Endothelial cell of umbilical vein (primary cell): ENCODE measurements at regions not wholly inside any gene's neighbourhood (a gene's known extent, or its start where the extent isn't known, plus 50 kb on each side); places are given as distances from the start of the nearest gene placed in this dataset.

Source experiments
- BruUV-seq: library from RNA; stranded (reverse); fragments of 400-500 nt; replicated peaks from 2 replicates; lab custom pipeline; 2021; lab: Mats Ljungman, UMichigan
- CTCF ChIA-PET: fragments of 300-600, 350-600 bp; sonication (Branson Sonifier 250); formaldehyde crosslinking; loops from one replicate; lab custom pipeline; 2021; ENCODE audit warnings: antibody characterized with exemption, inconsistent platforms; lab: Charles Lee
- POLR2A ChIA-PET: fragments of 300-600, 350-600 bp; sonication (Branson Sonifier 250); formaldehyde crosslinking; loops from one replicate; lab custom pipeline; 2021; ENCODE audit warnings: antibody characterized with exemption, inconsistent platforms; lab: Charles Lee
- DNase-seq: peaks from one replicate; pipeline ENCODE4 v3.0.0-alpha.2; 2011; ENCODE audit warnings: low read depth, low spot score
- FAIRE-seq: peaks from 2 replicates; lab custom pipeline; 2011; peaks lifted over from hg19 to GRCh38; lab: Jason Lieb, UNC
- H2AFZ ChIP-seq: 2 replicates; pipeline ENCODE4 v1.6.0; 2012; ENCODE audit warnings: low read depth, low read length, control low read depth, inconsistent platforms
- H3K27ac ChIP-seq: 2 replicates; pipeline ENCODE4 v1.5.1; 2011; ENCODE audit warnings: low read depth, mild to moderate bottlenecking, control low read depth, low read length, moderate library complexity; ENCODE audit not compliant: insufficient read depth
- H3K27me3 ChIP-seq, 2 experiments: 2 replicates each; pipeline versions ENCODE4 v1.6.0 to v1.6.1; 2011; ENCODE audit warnings: low read length in 2 of 2, mixed read lengths in 1 of 2; ENCODE audit not compliant: control insufficient read depth in 2 of 2, insufficient read depth in 2 of 2
- H3K36me3 ChIP-seq, 2 experiments: 2 replicates in 1 of 2; 3 replicates in 1 of 2; pipeline ENCODE4 v1.5.1; 2011; ENCODE audit warnings: low read length in 2 of 2, mild to moderate bottlenecking in 1 of 2, moderate library complexity in 1 of 2; ENCODE audit not compliant: control insufficient read depth in 2 of 2, insufficient read depth in 2 of 2; ENCODE audit errors: extremely low read depth in 1 of 2
- H3K4me1 ChIP-seq: 3 replicates; pipeline ENCODE4 v1.5.1; 2011; ENCODE audit warnings: mild to moderate bottlenecking, low read length; ENCODE audit not compliant: control insufficient read depth, insufficient read depth; ENCODE audit errors: extremely low read depth
- H3K4me2 ChIP-seq: 2 replicates; pipeline ENCODE4 v1.6.1; 2011; ENCODE audit warnings: low read length, control low read depth, mixed read lengths; ENCODE audit not compliant: insufficient read depth
- H3K4me3 ChIP-seq, 3 experiments: fragments of 200-600 bp in 1 of 3; sonication (generic), shearing (Covaris generic) in 1 of 3; replicated peaks in 1 of 3; 2 replicates each; pipeline ENCODE4 v1.5.1; 2011 to 2016; ENCODE audit warnings: control low read depth in 3 of 3, low read length in 3 of 3, mild to moderate bottlenecking in 2 of 3, inconsistent platforms in 1 of 3, low read depth in 1 of 3, moderate library complexity in 1 of 3; ENCODE audit not compliant: insufficient read depth in 1 of 3
- H3K79me2 ChIP-seq: 2 replicates; pipeline ENCODE4 v1.6.0; 2012; ENCODE audit warnings: low read length, inconsistent platforms; ENCODE audit not compliant: control insufficient read depth, insufficient read depth
- H3K9ac ChIP-seq: replicated peaks from 2 replicates; pipeline ENCODE3; 2011; ENCODE audit warnings: low read length, control low read depth; ENCODE audit not compliant: insufficient read depth; ENCODE audit errors: extremely low read depth
- H3K9me1 ChIP-seq: replicated peaks from 3 replicates; pipeline ENCODE4 v1.6.0; 2011; ENCODE audit warnings: mild to moderate bottlenecking, low read length; ENCODE audit not compliant: control insufficient read depth, insufficient read depth; ENCODE audit errors: extremely low read depth
- H3K9me3 ChIP-seq: replicated peaks from 2 replicates; pipeline ENCODE4 v1.5.1; 2012; ENCODE audit warnings: low read length, inconsistent platforms; ENCODE audit not compliant: control insufficient read depth, insufficient read depth
- H4K20me1 ChIP-seq: replicated peaks from 2 replicates; pipeline ENCODE3; 2011; ENCODE audit warnings: mild to moderate bottlenecking, low read length; ENCODE audit not compliant: control insufficient read depth, insufficient read depth; ENCODE audit errors: extremely low read depth
- EZH2 ChIP-seq: IDR thresholded peaks from 2 replicates; pipeline ENCODE4 v1.6.1; 2012; ENCODE audit warnings: borderline replicate concordance, low read depth, mild to moderate bottlenecking, moderate library complexity, low read length, inconsistent platforms; ENCODE audit not compliant: severe bottlenecking
- FOS ChIP-seq: IDR thresholded peaks from 2 replicates; pipeline ENCODE4 v1.6.1; 2011; ENCODE audit warnings: mild to moderate bottlenecking, low read length, moderate library complexity, borderline replicate concordance; ENCODE audit not compliant: insufficient read depth
- GATA2 ChIP-seq: IDR thresholded peaks from 2 replicates; pipeline ENCODE4 v1.7.0; 2011; ENCODE audit warnings: low read depth, mild to moderate bottlenecking, moderate library complexity, mixed read lengths, low read length; ENCODE audit not compliant: insufficient read length, insufficient read depth
- JUN ChIP-seq: IDR thresholded peaks from 2 replicates; pipeline ENCODE4 v1.6.1; 2011; ENCODE audit warnings: borderline replicate concordance, low read depth; ENCODE audit not compliant: insufficient read length, insufficient read depth
- MYC ChIP-seq: IDR thresholded peaks from one replicate; pipeline ENCODE4 v1.6.1; 2011; ENCODE audit warnings: mild to moderate bottlenecking, low read depth, low read length
- POLR2A ChIP-seq: IDR thresholded peaks from 2 replicates; pipeline ENCODE4 v1.6.1; 2012; ENCODE audit warnings: low read depth, mild to moderate bottlenecking, control low read depth, low read length
- POLR2AphosphoS5 ChIP-seq: IDR thresholded peaks from 2 replicates; pipeline ENCODE4 v1.6.1; 2012; ENCODE audit warnings: low read depth, mild to moderate bottlenecking, control low read depth, low read length, moderate library complexity; ENCODE audit not compliant: insufficient read depth
- dilution Hi-C: fragments of 300-500 bp; cut with MboI; formaldehyde crosslinking; loops from one replicate; pipeline ENCODE4 v1.15.0; 2019; ENCODE audit warnings: low sequenced_read_pairs; ENCODE audit not compliant: extremely low pct_ligation_motif_present
- intact Hi-C: fragments of 100-400 bp; cut with micrococcal nuclease; formaldehyde crosslinking; loops from one replicate; pipeline ENCODE4 v1.10.0; 2022
- TF ChIP-seq, protein P1 (sequence below): IDR thresholded peaks from 2 replicates; pipeline ENCODE4 v1.6.1; 2011; ENCODE audit not compliant: insufficient read depth, insufficient read length
- TF ChIP-seq, protein P2 (sequence below), 2 donors: IDR thresholded peaks; 1 replicate in 1 of 2; 2 replicates in 1 of 2; pipeline ENCODE4 v1.5.1; 2011; ENCODE audit warnings: low read length in 2 of 2, mild to moderate bottlenecking in 2 of 2, moderate library complexity in 2 of 2, control low read depth in 1 of 2, inconsistent platforms in 1 of 2, low read depth in 1 of 2; ENCODE audit not compliant: insufficient read depth in 1 of 2; ENCODE audit errors: extremely low read depth in 1 of 2

DNA sequence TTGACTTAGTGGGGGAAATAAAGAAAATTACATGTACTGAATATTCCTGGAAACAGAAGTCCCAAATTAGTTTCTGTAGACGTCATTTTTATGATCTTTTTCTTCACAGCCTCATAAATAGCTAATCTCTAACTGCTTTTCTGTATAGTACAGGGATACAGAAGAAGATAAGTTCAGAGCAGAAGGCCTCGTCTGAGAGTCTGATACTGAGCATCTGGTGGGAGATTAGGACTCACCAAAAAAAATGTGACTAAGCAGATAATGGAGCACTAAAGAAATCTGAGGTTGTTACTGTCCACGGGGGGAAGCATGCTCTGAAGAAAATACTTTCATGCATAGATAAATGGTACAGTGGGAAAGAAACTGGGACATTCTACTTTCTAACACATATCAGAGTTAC, 115.3 kb upstream of the TRPC5 start:
- no peak overlapping the region for H3K4me2 ChIP-seq
- H3K79me2 ChIP-seq: no peaks in the 10 kb centered on the region
- no peaks in the 10 kb centered on the region for H4K20me1 ChIP-seq
- H3K9me3 ChIP-seq: no peaks in the 10 kb centered on the region
- H3K4me3 ChIP-seq: no peak overlapping the region
- H3K4me1 ChIP-seq: no peaks in the 10 kb centered on the region
- no peaks in the 10 kb centered on the region for H3K9me1 ChIP-seq
- TF ChIP-seq POLR2A: no peak
- TF ChIP-seq POLR2AphosphoS5: no peak
- TF ChIP-seq, protein P1, sequence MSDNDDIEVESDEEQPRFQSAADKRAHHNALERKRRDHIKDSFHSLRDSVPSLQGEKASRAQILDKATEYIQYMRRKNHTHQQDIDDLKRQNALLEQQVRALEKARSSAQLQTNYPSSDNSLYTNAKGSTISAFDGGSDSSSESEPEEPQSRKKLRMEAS: no peak
- no peak for TF ChIP-seq JUN
- no peak for TF ChIP-seq EZH2
- TF ChIP-seq GATA2: no peak
- TF ChIP-seq MYC: no peak
- TF ChIP-seq FOS: no peak
- TF ChIP-seq, protein P2, sequence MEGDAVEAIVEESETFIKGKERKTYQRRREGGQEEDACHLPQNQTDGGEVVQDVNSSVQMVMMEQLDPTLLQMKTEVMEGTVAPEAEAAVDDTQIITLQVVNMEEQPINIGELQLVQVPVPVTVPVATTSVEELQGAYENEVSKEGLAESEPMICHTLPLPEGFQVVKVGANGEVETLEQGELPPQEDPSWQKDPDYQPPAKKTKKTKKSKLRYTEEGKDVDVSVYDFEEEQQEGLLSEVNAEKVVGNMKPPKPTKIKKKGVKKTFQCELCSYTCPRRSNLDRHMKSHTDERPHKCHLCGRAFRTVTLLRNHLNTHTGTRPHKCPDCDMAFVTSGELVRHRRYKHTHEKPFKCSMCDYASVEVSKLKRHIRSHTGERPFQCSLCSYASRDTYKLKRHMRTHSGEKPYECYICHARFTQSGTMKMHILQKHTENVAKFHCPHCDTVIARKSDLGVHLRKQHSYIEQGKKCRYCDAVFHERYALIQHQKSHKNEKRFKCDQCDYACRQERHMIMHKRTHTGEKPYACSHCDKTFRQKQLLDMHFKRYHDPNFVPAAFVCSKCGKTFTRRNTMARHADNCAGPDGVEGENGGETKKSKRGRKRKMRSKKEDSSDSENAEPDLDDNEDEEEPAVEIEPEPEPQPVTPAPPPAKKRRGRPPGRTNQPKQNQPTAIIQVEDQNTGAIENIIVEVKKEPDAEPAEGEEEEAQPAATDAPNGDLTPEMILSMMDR (IDR thresholded peaks at IDR 0.05; ENCODE audit: extremely low read depth in 1 of 2, insufficient read depth in 1 of 2, low read depth in 1 of 2, low read length in 2 of 2): no peak
- FAIRE-seq (no peak), DNase-seq (no peak)
- CTCF ChIA-PET: no interaction called here
- intact Hi-C loops (no loop called here), dilution Hi-C loops (no loop called here)
- BruUV-seq: no TSS peak
- H3K27me3 ChIP-seq: no peaks in the 10 kb centered on the region
- H3K36me3 ChIP-seq: no peaks in the 10 kb centered on the region
- no peak overlapping the region for H3K27ac ChIP-seq
- POLR2A ChIA-PET: no interaction called here
- no peak overlapping the region for H2AFZ ChIP-seq
- no peak overlapping the region for H3K9ac ChIP-seq
